ENCODE measurements at regions not wholly inside any gene's neighbourhood (a gene's known extent, or its start where the extent isn't known, plus 50 kb on each side); places are given as distances from the start of the nearest gene placed in this dataset.
"Not testable (repeated sequence)": the region's sequence is repeated elsewhere in the genome, so short reads cannot be mapped to it uniquely, and the experiment has no call there.

GRCh38 chr2:221750316-221750715, 178.2 kb upstream of the EPHA4 start:
- Histone ChIP-seq H3K27me3 (ENCODE audit: insufficient read depth, low read length, poor library complexity, severe bottlenecking) (no peaks in the 10 kb centered on the region), H3K27ac (ENCODE audit: low read depth, low read length) (no peak overlapping the region), H3K4me3 (ENCODE audit: low read length) (no peak overlapping the region), H3K4me1 (ENCODE audit: insufficient read depth, low read length) (no peaks in the 10 kb centered on the region), H3K36me3 (ENCODE audit: insufficient read depth, low read length) (no peaks in the 10 kb centered on the region), H3K9me3 (ENCODE audit: low read length) (no peaks in the 10 kb centered on the region)
- H3K27ac Mint-ChIP-seq, result no peak overlapping the region
- ChIA-PET CTCF (no interaction called here), POLR2A (no interaction called here)
- H3K27me3 Mint-ChIP-seq, result no peaks in the 10 kb centered on the region
- H3K36me3 Mint-ChIP-seq, result no peaks in the 10 kb centered on the region
- no peak overlapping the region for H3K4me3 Mint-ChIP-seq
- H3K4me1 Mint-ChIP-seq, result no peaks in the 10 kb centered on the region
- DNase-seq, result no peak
- H3K9me3 Mint-ChIP-seq, result no peaks in the 10 kb centered on the region

- Histone ChIP-seq H3K27me3 (ENCODE audit: insufficient read depth, low read length, poor library complexity, severe bottlenecking) (no peaks in the 10 kb centered on the region), H3K36me3 (ENCODE audit: insufficient read depth, low read length) (no peaks in the 10 kb centered on the region), H3K9me3 (ENCODE audit: low read length) (no peaks in the 10 kb centered on the region), H3K4me3 (ENCODE audit: low read length) (no peak overlapping the region), H3K27ac (ENCODE audit: low read depth, low read length) (no peak overlapping the region), H3K4me1 (ENCODE audit: insufficient read depth, low read length) (no peaks in the 10 kb centered on the region)
- H3K27me3 Mint-ChIP-seq, result no peaks in the 10 kb centered on the region
- DNase-seq, result no peak
- H3K4me3 Mint-ChIP-seq, result no peak overlapping the region
- no peaks in the 10 kb centered on the region for H3K36me3 Mint-ChIP-seq
- POLR2A ChIA-PET, result no interaction called here
- no peaks in the 10 kb centered on the region for H3K4me1 Mint-ChIP-seq
- CTCF ChIA-PET, result no interaction called here
- H3K9me3 Mint-ChIP-seq, result no peaks in the 10 kb centered on the region
- no peak overlapping the region for H3K27ac Mint-ChIP-seq
Observed at GRCh38 chr2:221747289-221747972, 175.3 kb upstream of the EPHA4 start.

GRCh38 chr2:221741496-221742211, 169.6 kb upstream of the EPHA4 start:
- Histone ChIP-seq H3K4me1 (ENCODE audit: insufficient read depth, low read length) (no peaks in the 10 kb centered on the region), H3K27me3 (ENCODE audit: insufficient read depth, low read length, poor library complexity, severe bottlenecking) (no peaks in the 10 kb centered on the region), H3K4me3 (ENCODE audit: low read length) (no peak overlapping the region), H3K36me3 (ENCODE audit: insufficient read depth, low read length) (no peaks in the 10 kb centered on the region), H3K27ac (ENCODE audit: low read depth, low read length) (no peak overlapping the region), H3K9me3 (ENCODE audit: low read length) (no peaks in the 10 kb centered on the region)
- POLR2A ChIA-PET, result no interaction called here
- H3K27me3 Mint-ChIP-seq, result no peaks in the 10 kb centered on the region
- peaks cover 0 to 2% (median 0%) of the 10 kb centered on the region in 5 donors for H3K9me3 Mint-ChIP-seq
- H3K4me1 Mint-ChIP-seq, result no peaks in the 10 kb centered on the region
- no peak overlapping the region for H3K27ac Mint-ChIP-seq
- DNase-seq, result no peak
- CTCF ChIA-PET, result no interaction called here
- no peak overlapping the region for H3K4me3 Mint-ChIP-seq
- no peaks in the 10 kb centered on the region for H3K36me3 Mint-ChIP-seq

GRCh38 chr2:221731432-221732145, 159.5 kb upstream of the EPHA4 start:
- H3K4me3 ChIP-seq (ENCODE audit: low read length), result no peak overlapping the region
- no peaks in the 10 kb centered on the region for H3K4me1 ChIP-seq (ENCODE audit: insufficient read depth, low read length)
- H3K4me1 Mint-ChIP-seq, result no peaks in the 10 kb centered on the region
- H3K36me3 Mint-ChIP-seq, result no peaks in the 10 kb centered on the region
- H3K36me3 ChIP-seq (ENCODE audit: insufficient read depth, low read length), result no peaks in the 10 kb centered on the region
- H3K9me3 Mint-ChIP-seq, result peaks cover 0 to 7% (median 0%) of the 10 kb centered on the region in 5 donors
- no peak overlapping the region for H3K4me3 Mint-ChIP-seq
- no peaks in the 10 kb centered on the region for H3K9me3 ChIP-seq (ENCODE audit: low read length)
- ChIA-PET POLR2A (no interaction called here), CTCF (no interaction called here)
- H3K27ac Mint-ChIP-seq, result no peak overlapping the region
- no peak for DNase-seq
- H3K27me3 ChIP-seq (ENCODE audit: insufficient read depth, low read length, poor library complexity, severe bottlenecking), result no peaks in the 10 kb centered on the region
- no peaks in the 10 kb centered on the region for H3K27me3 Mint-ChIP-seq
- no peak overlapping the region for H3K27ac ChIP-seq (ENCODE audit: low read depth, low read length)

GRCh38 chr2:221726894-221727513, 154.9 kb upstream of the EPHA4 start:
- Histone ChIP-seq H3K9me3 (ENCODE audit: low read length) (no peaks in the 10 kb centered on the region), H3K4me3 (ENCODE audit: low read length) (no peak overlapping the region), H3K4me1 (ENCODE audit: insufficient read depth, low read length) (no peaks in the 10 kb centered on the region), H3K27me3 (ENCODE audit: insufficient read depth, low read length, poor library complexity, severe bottlenecking) (no peaks in the 10 kb centered on the region), H3K36me3 (ENCODE audit: insufficient read depth, low read length) (no peaks in the 10 kb centered on the region), H3K27ac (ENCODE audit: low read depth, low read length) (no peak overlapping the region)
- ChIA-PET CTCF (no interaction called here), POLR2A (no interaction called here)
- no peaks in the 10 kb centered on the region for H3K36me3 Mint-ChIP-seq
- peaks cover 3 to 20% (median 4%) of the 10 kb centered on the region in 5 donors for H3K9me3 Mint-ChIP-seq
- H3K27ac Mint-ChIP-seq, result no peak overlapping the region
- no peak overlapping the region for H3K4me3 Mint-ChIP-seq
- DNase-seq, result no peak
- peaks cover 0 to 2% of the 10 kb centered on the region in 2 donors for H3K27me3 Mint-ChIP-seq
- no peaks in the 10 kb centered on the region for H3K4me1 Mint-ChIP-seq

GRCh38 chr2:221724631-221725203, 152.6 kb upstream of the EPHA4 start:
- H3K36me3 Mint-ChIP-seq, result no peaks in the 10 kb centered on the region
- no peak overlapping the region for H3K27ac Mint-ChIP-seq
- H3K4me3 Mint-ChIP-seq, result no peak overlapping the region
- peaks cover 0 to 2% of the 10 kb centered on the region in 2 donors for H3K27me3 Mint-ChIP-seq
- DNase-seq, result no peak
- Histone ChIP-seq H3K4me1 (ENCODE audit: insufficient read depth, low read length) (no peaks in the 10 kb centered on the region), H3K4me3 (ENCODE audit: low read length) (no peak overlapping the region), H3K27ac (ENCODE audit: low read depth, low read length) (no peak overlapping the region), H3K9me3 (ENCODE audit: low read length) (no peaks in the 10 kb centered on the region), H3K27me3 (ENCODE audit: insufficient read depth, low read length, poor library complexity, severe bottlenecking) (no peaks in the 10 kb centered on the region), H3K36me3 (ENCODE audit: insufficient read depth, low read length) (no peaks in the 10 kb centered on the region)
- CTCF ChIA-PET, result interaction anchor here (1.1 kb wide), 1 partner anchor 10 kb away, joined by 3 read pairs; no protein-coding TSS in a partner anchor
- peaks cover 3 to 20% (median 4%) of the 10 kb centered on the region in 5 donors for H3K9me3 Mint-ChIP-seq
- POLR2A ChIA-PET, result no interaction called here
- no peaks in the 10 kb centered on the region for H3K4me1 Mint-ChIP-seq

- H3K4me3 Mint-ChIP-seq; H3K36me3 Mint-ChIP-seq; H3K4me3 ChIP-seq (ENCODE audit: low read length); DNase-seq; H3K9me3 ChIP-seq (ENCODE audit: low read length); H3K27ac ChIP-seq (ENCODE audit: low read depth, low read length); H3K27ac Mint-ChIP-seq; H3K27me3 Mint-ChIP-seq; H3K36me3 ChIP-seq (ENCODE audit: insufficient read depth, low read length); H3K4me1 Mint-ChIP-seq; H3K4me1 ChIP-seq (ENCODE audit: insufficient read depth, low read length); POLR2A ChIA-PET; H3K27me3 ChIP-seq (ENCODE audit: insufficient read depth, low read length, poor library complexity, severe bottlenecking): not testable (repeated sequence)
- CTCF ChIA-PET, result interaction anchor here (1.1 kb wide), 1 partner anchor 9 kb away, joined by 3 read pairs; no protein-coding TSS in a partner anchor
- H3K9me3 Mint-ChIP-seq, result peaks cover 3 to 17% (median 5%) of the 10 kb centered on the region in 5 donors
Observed at GRCh38 chr2:221724117-221724516, 152.0 kb upstream of the EPHA4 start.

Data from CD8-positive, alpha-beta memory T cell (primary cell).